Posterior vena cava (tissue), 2 donors: ENCODE measurements at regions not wholly inside any gene's neighbourhood (a gene's known extent, or its start where the extent isn't known, plus 50 kb on each side); places are given as distances from the start of the nearest gene placed in this dataset.
"Not testable (repeated sequence)": the region's sequence is repeated elsewhere in the genome, so short reads cannot be mapped to it uniquely, and the experiment has no call there.

Source experiments
- DNase-seq: peaks from one replicate; pipeline ENCODE4 v3.0.0-alpha.2; 2020; ENCODE audit warnings: low spot score
- intact Hi-C, 2 donors: fragments of 100-400 bp; cut with DNase I; formaldehyde crosslinking; loops; one replicate each; pipeline versions ENCODE4 v1.14.1 to v1.14.2; 2022 to 2023
- donor health status: DM: yes; HTN: yes; CAD: no.
- donor health status: DM: yes; HTN: yes; CAD: no.

- no peak for DNase-seq
- intact Hi-C loops, result no loop called here
Observed at GRCh38 chr5:102608414-102608813, 109.6 kb upstream of the SLCO6A1 start.

DNA sequence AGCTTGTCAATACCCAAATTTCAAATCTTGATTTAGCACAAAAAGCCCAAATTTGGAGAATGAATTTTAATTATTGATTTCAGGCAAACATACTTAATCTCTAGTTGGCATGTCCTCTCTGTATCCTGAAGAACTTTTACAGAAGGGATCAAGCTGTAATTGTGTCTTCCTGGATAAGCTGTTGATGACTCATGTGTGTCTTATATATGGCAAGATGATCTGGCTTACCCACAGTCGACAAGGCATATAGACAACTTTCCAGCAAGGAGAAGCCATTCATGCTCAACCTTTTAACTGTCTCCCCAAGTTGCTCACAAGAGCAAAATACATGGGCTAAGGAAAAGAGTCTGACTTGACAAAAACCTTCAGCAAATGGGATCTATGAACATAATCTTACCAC, 112.5 kb upstream of the SLCO6A1 start:
- intact Hi-C loops, result no loop called here
- DNase-seq, result no peak

GRCh38 chr5:102613661-102614060, 114.9 kb upstream of the SLCO6A1 start:
- intact Hi-C loops, result no loop called here
- no peak for DNase-seq

GRCh38 chr5:102617191-102618187, 118.7 kb upstream of the SLCO6A1 start:
- intact Hi-C loops, result no loop called here

GRCh38 chr5:102622262-102622661, 123.5 kb upstream of the SLCO6A1 start:
- intact Hi-C loops, result no loop called here

More at GRCh38 chr5:102617191-102618187, 118.7 kb upstream of the SLCO6A1 start:
- DNase-seq, result no peak

DNA sequence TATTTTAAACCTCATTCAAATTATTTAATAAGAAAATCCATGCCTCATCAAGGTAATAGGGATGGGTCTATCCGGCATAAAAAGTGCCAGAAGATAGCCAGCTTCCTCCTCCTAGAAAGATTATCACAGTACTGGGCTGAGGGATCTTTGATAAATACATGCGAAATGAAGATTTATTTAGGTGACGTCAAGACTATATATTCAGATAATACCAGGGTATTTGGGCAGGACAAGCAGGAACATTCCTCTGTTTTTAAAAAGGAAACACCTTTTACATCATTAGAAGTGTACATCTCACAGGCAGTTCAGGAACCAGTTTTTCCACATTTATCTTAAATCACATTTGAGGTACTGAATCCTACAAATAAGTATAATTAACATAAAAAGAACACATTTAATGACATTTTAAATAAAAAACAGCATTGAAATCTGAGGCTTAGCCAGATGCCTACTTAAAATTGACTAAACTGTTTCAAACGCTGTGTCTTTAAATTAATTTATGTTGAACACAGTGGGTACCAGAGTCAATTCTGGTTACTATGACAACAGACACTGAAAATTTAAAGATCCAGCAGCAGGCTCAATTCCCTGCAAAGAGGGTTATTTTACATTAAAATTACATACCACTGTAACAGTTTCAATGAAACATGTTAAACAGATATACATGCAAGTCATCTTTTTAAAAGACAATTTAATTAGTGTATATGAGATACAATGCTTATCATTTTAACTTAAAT, 124.7 kb upstream of the SLCO6A1 start:
- no peak for DNase-seq
- intact Hi-C loops, result no loop called here

More at GRCh38 chr5:102622262-102622661, 123.5 kb upstream of the SLCO6A1 start:
- DNase-seq, result no peak

GRCh38 chr5:102624405-102624804, 125.6 kb upstream of the SLCO6A1 start:
- no peak for DNase-seq
- intact Hi-C loops, result no loop called here

DNA sequence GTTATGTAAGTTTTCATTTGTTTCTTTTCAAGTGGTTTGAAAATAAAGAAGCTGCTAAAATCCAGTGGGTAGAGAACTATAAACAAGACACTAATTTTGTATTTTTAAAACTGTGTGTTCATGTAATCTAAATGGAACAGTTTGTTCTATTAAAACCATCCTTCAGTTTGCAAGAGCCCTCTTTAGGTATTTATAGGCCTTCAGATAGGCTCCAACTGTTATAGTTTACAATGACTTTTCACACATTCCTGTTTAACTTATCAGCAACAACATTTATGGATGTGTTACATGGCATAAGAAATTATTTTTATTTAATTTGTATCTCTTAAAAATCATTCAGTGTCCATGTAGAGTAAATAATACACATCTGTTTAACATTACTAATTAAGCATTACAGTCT, 126.7 kb upstream of the SLCO6A1 start:
- intact Hi-C loops, result no loop called here
- no peak for DNase-seq

DNA sequence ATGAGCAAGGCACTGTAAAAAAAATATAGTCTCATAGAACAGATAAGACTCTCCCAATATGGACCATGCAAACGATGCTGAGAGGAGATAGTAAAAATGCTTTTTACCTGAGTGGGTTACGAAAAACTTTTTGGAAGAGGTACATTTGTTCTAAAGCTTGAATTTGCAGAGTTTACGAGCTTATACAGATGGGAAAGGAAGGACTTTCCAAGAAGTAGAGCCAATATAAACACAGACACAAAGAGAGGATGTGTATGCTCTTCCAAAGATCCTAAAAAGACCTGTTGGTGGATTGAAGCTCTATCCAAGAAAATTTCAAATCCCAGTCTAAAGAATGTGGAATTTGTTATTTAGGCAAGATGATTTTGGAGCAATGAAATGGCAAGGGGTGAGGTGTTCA, 127.1 kb upstream of the SLCO6A1 start:
- intact Hi-C loops, result no loop called here

DNA sequence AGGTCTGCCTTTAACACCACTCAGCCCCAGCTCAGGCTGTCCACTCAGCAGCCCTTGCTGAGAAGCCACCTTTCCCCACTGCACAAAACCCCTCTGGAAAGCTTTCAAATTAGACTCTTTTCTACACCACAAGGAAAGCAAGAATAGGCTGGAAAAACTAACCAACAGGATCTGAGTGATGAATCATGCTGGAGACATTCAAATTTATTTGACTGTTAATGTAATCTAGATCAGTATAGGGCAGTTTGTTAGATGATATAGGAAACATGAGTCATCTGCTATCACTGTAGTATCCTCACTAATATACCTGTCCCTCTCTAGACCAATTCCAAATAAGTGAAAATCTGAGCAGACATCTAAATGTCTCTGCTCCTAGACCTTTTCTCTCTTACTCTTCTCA, 127.8 kb upstream of the PAM start:
- intact Hi-C loops, result no loop called here
- DNase-seq, result no peak

More for the DNA sequence above, 127.1 kb upstream of the SLCO6A1 start:
- no peak for DNase-seq

- no peak for DNase-seq
- intact Hi-C loops, result no loop called here
Observed at GRCh38 chr5:102628441-102629175, 126.5 kb upstream of the PAM start.

DNA sequence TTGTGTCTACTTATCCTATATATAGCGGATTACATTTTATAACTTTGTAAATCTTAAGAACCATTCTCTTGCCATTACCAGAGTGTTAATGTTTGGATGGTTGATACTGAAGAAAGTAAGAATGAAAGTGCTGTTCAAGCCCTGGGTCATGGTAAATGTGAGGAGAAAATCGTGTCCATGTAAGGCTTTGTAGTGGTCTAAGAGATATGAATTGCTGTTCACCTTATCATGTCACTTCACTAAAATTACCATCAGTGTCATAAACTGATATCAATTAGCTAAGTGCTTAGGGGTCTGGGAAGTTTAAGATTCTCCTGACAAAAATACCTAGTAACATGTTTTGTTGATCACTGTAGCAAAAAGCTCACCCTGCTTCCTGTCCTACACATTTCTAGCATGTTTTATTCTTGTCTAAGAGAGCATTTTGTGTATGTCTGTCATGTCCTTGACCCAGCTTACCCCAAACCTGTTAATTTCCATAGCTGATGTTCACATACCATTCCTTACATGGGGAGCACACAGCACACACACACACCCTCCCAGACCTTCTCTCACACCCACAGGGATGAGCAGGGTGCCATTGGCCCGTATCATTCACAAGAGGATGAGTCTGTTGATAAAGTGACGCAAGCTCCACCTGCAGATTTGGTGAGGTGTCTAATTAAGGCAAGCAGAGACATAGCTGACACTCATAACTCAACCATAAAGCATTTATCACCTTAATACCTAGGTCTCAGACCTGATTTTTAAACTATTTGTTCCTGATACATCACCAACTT, 125.1 kb upstream of the PAM start:
- no peak for DNase-seq
- intact Hi-C loops, result no loop called here

DNA sequence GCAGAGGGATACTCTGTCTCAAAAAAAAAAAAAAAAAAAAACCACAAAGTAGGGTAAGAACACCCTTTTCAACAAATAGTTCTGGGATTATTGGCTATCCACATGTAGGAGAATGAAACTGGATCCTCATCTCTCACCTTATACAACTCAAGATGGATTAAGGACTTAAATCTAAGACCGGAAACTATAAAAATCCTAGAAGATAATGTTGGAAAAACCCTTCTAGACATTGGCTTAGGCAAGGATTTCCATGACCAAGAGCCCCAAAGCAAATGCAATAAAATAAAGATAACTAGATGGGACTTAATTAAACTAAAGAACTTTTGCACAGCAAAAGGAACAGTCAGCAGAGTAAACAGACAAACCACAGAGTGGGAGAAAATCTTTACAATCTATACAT, 119.7 kb upstream of the PAM start:
- DNase-seq, intact Hi-C loops: not testable (repeated sequence)

- no peak for DNase-seq
- intact Hi-C loops, result no loop called here
Observed at GRCh38 chr5:102638316-102638715, 116.8 kb upstream of the PAM start.

GRCh38 chr5:102638912-102639652, 116.0 kb upstream of the PAM start:
- DNase-seq, result no peak
- intact Hi-C loops, result no loop called here

- intact Hi-C loops, result no loop called here
- no peak for DNase-seq
Observed at GRCh38 chr5:102649731-102650130, 105.4 kb upstream of the PAM start.

- DNase-seq, result no peak
Observed at GRCh38 chr5:102651466-102651865, 103.6 kb upstream of the PAM start.

More at GRCh38 chr5:102651466-102651865, 103.6 kb upstream of the PAM start:
- intact Hi-C loops, result no loop called here
